Neural progenitor cell (in vitro differentiated cells): ENCODE measurements at regions not wholly inside any gene's neighbourhood (a gene's known extent, or its start where the extent isn't known, plus 50 kb on each side); places are given as distances from the start of the nearest gene placed in this dataset.

Experiments used
- DNase-seq: peaks from one replicate; pipeline ENCODE4 v3.0.0-alpha.2; 2016; ENCODE audit warnings: low spot score
- H2AFZ ChIP-seq: fragments of 200-600 bp; sonication (generic); replicated peaks from 2 replicates; pipeline ENCODE4 v1.6.1; 2016; ENCODE audit warnings: antibody characterized with exemption
- H3F3A ChIP-seq: fragments of 200-600 bp; sonication (generic); 2 replicates; pipeline ENCODE4 v1.6.1; 2016; ENCODE audit warnings: antibody characterized with exemption, low read depth
- H3K27ac ChIP-seq: fragments of 200-600 bp; sonication (generic); 2 replicates; pipeline ENCODE4 v1.5.1; 2016; ENCODE audit warnings: mild to moderate bottlenecking
- H3K27me3 ChIP-seq: fragments of 200-600 bp; sonication (generic); 2 replicates; pipeline ENCODE4 v1.6.1; 2016; ENCODE audit warnings: mild to moderate bottlenecking, moderate library complexity
- H3K36me3 ChIP-seq: fragments of 200-600 bp; sonication (generic); 2 replicates; pipeline ENCODE4 v1.5.1; 2016
- H3K4me1 ChIP-seq: fragments of 200-600 bp; sonication (generic); 2 replicates; pipeline ENCODE4 v1.6.1; 2016; ENCODE audit warnings: mixed run types
- H3K4me2 ChIP-seq: fragments of 200-600 bp; sonication (generic); 2 replicates; pipeline ENCODE4 v1.6.1; 2016
- H3K4me3 ChIP-seq: fragments of 200-600 bp; sonication (generic); 2 replicates; pipeline ENCODE4 v1.5.1; 2016
- H3K79me2 ChIP-seq: fragments of 200-600 bp; sonication (generic); 2 replicates; pipeline ENCODE4 v1.6.1; 2016; ENCODE audit warnings: low read depth
- H3K9ac ChIP-seq: fragments of 200-600 bp; sonication (generic); 2 replicates; pipeline ENCODE4 v1.6.1; 2016
- H3K9me3 ChIP-seq: fragments of 200-600 bp; sonication (generic); 2 replicates; pipeline ENCODE4 v1.5.1; 2016; ENCODE audit warnings: low read depth
- H4K20me1 ChIP-seq: fragments of 200-600 bp; sonication (generic); 2 replicates; pipeline ENCODE4 v1.6.1; 2016; ENCODE audit warnings: low read depth
- H3K27ac Mint-ChIP-seq: 3 replicates; pipeline ENCODE4 v1.8.0; 2021; ENCODE audit warnings: mixed read lengths
- H3K27me3 Mint-ChIP-seq: 2 replicates; pipeline ENCODE4 v1.8.0; 2022; ENCODE audit warnings: low read depth, mild to moderate bottlenecking, inconsistent platforms, moderate library complexity, mixed read lengths; ENCODE audit not compliant: insufficient read depth
- H3K36me3 Mint-ChIP-seq: 3 replicates; pipeline ENCODE4 v1.8.0; 2021; ENCODE audit warnings: mixed read lengths
- H3K4me1 Mint-ChIP-seq: 3 replicates; pipeline ENCODE4 v1.8.0; 2021; ENCODE audit warnings: mixed read lengths
- H3K4me3 Mint-ChIP-seq: 3 replicates; pipeline ENCODE4 v1.8.0; 2021; ENCODE audit warnings: mild to moderate bottlenecking, moderate library complexity, mixed read lengths
- H3K9me3 Mint-ChIP-seq: 3 replicates; pipeline ENCODE4 v1.8.0; 2020; ENCODE audit warnings: mixed read lengths
- EZH2 ChIP-seq: fragments of 200-600 bp; sonication (generic); IDR thresholded peaks from 2 replicates; pipeline ENCODE4 v1.6.1; 2017; ENCODE audit warnings: antibody characterized with exemption, mild to moderate bottlenecking, moderate library complexity
- EZH2phosphoT487 ChIP-seq: fragments of 200-600 bp; sonication (generic); IDR thresholded peaks from 2 replicates; pipeline ENCODE4 v1.6.1; 2017; ENCODE audit warnings: antibody characterized with exemption
- TF ChIP-seq, protein P1 (sequence below): fragments of 200-600 bp; sonication (generic); IDR thresholded peaks from 2 replicates; pipeline ENCODE4 v1.5.1; 2017; ENCODE audit warnings: antibody characterized with exemption, mild to moderate bottlenecking

DNA sequence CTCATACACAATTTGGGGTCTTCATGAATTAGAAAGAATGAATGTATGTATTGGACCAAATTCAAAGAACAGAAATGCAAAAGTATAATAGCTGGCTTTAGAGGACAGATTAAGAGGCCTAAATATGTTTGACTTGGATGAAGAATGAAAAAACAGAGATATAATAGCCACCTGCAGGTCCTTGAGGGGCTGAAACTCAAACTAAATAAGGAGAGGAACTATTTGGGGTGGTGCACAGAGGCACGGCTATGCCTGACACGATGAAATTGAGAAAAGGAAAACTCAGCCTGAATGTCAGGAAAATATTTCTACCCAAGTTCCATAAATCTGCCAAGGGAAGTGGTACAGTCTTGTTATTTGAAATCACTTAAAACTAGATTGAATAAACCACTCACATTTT is 222.9 kb upstream of the DDHD1 start:
- H2AFZ ChIP-seq, result no peak overlapping the region
- TF ChIP-seq EZH2 (no peak), EZH2phosphoT487 (no peak)
- TF ChIP-seq, protein P1, sequence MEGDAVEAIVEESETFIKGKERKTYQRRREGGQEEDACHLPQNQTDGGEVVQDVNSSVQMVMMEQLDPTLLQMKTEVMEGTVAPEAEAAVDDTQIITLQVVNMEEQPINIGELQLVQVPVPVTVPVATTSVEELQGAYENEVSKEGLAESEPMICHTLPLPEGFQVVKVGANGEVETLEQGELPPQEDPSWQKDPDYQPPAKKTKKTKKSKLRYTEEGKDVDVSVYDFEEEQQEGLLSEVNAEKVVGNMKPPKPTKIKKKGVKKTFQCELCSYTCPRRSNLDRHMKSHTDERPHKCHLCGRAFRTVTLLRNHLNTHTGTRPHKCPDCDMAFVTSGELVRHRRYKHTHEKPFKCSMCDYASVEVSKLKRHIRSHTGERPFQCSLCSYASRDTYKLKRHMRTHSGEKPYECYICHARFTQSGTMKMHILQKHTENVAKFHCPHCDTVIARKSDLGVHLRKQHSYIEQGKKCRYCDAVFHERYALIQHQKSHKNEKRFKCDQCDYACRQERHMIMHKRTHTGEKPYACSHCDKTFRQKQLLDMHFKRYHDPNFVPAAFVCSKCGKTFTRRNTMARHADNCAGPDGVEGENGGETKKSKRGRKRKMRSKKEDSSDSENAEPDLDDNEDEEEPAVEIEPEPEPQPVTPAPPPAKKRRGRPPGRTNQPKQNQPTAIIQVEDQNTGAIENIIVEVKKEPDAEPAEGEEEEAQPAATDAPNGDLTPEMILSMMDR, result no peak
- Mint-ChIP-seq H3K9me3 (no peaks in the 10 kb centered on the region), H3K4me3 (no peak overlapping the region), H3K36me3 (no peaks in the 10 kb centered on the region), H3K27me3 (no peaks in the 10 kb centered on the region), H3K4me1 (no peaks in the 10 kb centered on the region), H3K27ac (no peak overlapping the region)
- no peaks in the 10 kb centered on the region for H3K36me3 ChIP-seq
- no peaks in the 10 kb centered on the region for H3F3A ChIP-seq
- DNase-seq, result no peak
- no peak overlapping the region for H3K27ac ChIP-seq
- no peak overlapping the region for H3K9ac ChIP-seq
- H3K79me2 ChIP-seq, result no peaks in the 10 kb centered on the region
- no peaks in the 10 kb centered on the region for H3K9me3 ChIP-seq
- no peak overlapping the region for H3K4me3 ChIP-seq
- H3K27me3 ChIP-seq, result no peaks in the 10 kb centered on the region
- no peaks in the 10 kb centered on the region for H3K4me1 ChIP-seq
- H4K20me1 ChIP-seq, result no peaks in the 10 kb centered on the region
- no peak overlapping the region for H3K4me2 ChIP-seq

DNA sequence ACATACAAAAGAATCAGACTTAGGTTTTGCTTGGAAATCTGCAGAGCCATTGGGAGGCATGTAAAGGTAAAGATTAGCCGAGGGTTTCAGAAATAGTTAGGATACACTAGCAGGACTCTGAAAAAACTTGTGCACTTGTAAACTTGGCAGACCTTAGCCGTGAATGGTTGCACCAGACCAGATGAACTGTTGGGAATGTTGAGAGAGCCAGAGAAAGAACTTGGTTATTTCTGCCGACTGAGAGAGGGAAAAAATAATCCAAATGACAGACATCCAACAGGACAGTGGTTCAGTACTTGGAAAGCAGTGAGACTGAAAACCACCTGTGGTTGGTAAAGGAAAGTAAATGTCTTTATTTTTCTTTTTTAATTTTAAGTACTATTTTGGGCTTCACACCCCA is 222.5 kb upstream of the DDHD1 start:
- DNase-seq, result no peak
- H4K20me1 ChIP-seq, result no peaks in the 10 kb centered on the region
- TF ChIP-seq, protein P1, result no peak
- no peak for TF ChIP-seq EZH2phosphoT487
- TF ChIP-seq EZH2, result no peak
- H3K27me3 ChIP-seq, result no peaks in the 10 kb centered on the region
- no peaks in the 10 kb centered on the region for H3K9me3 Mint-ChIP-seq
- no peaks in the 10 kb centered on the region for H3K36me3 ChIP-seq
- no peaks in the 10 kb centered on the region for H3K4me1 ChIP-seq
- no peak overlapping the region for H3K4me3 Mint-ChIP-seq
- no peaks in the 10 kb centered on the region for H3K36me3 Mint-ChIP-seq
- H3K4me3 ChIP-seq, result no peak overlapping the region
- H3F3A ChIP-seq, result no peaks in the 10 kb centered on the region
- no peaks in the 10 kb centered on the region for H3K4me1 Mint-ChIP-seq
- H3K27me3 Mint-ChIP-seq, result no peaks in the 10 kb centered on the region
- no peak overlapping the region for H3K9ac ChIP-seq
- no peak overlapping the region for H3K27ac Mint-ChIP-seq
- H2AFZ ChIP-seq, result no peak overlapping the region
- H3K9me3 ChIP-seq, result no peaks in the 10 kb centered on the region
- no peaks in the 10 kb centered on the region for H3K79me2 ChIP-seq
- no peak overlapping the region for H3K4me2 ChIP-seq
- H3K27ac ChIP-seq, result no peak overlapping the region

DNA sequence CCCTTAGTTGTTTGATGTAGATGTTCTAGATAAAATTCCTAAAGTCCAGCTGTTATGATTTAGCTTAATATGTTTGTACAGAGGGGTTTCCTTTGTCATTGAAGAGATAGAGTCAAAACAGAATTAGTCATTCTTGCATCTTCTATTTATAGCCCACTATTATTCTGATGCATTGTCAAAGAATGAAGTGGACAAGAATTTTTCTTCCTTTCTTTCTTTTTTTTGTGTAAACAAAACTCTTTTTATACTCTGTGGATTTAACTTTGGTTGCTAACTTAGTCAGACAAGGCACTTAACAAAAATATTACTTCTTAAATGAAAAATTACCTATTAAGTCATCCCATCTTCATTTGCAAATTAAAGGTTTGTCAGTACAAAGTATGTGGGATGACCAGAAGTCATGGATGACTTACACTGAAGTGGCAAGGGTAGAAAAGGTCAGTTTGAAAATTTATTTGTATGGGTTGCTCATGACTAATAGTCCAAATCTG is 215.6 kb upstream of the DDHD1 start:
- no peak overlapping the region for H3K4me2 ChIP-seq
- H3K27me3 ChIP-seq, result no peaks in the 10 kb centered on the region
- Mint-ChIP-seq H3K27ac (no peak overlapping the region), H3K36me3 (peaks cover 3% of the 10 kb centered on the region), H3K4me1 (no peaks in the 10 kb centered on the region), H3K9me3 (peaks cover 10% of the 10 kb centered on the region), H3K27me3 (no peaks in the 10 kb centered on the region), H3K4me3 (no peak overlapping the region)
- no peak overlapping the region for H3K4me3 ChIP-seq
- no peaks in the 10 kb centered on the region for H3K79me2 ChIP-seq
- H3K9me3 ChIP-seq, result no peaks in the 10 kb centered on the region
- H2AFZ ChIP-seq, result no peak overlapping the region
- no peak overlapping the region for H3K27ac ChIP-seq
- H3F3A ChIP-seq, result no peaks in the 10 kb centered on the region
- H3K4me1 ChIP-seq, result peaks cover 8% of the 10 kb centered on the region
- no peaks in the 10 kb centered on the region for H4K20me1 ChIP-seq
- TF ChIP-seq EZH2 (no peak), EZH2phosphoT487 (no peak)
- TF ChIP-seq, protein P1, result no peak
- H3K9ac ChIP-seq, result no peak overlapping the region
- H3K36me3 ChIP-seq, result no peaks in the 10 kb centered on the region
- no peak for DNase-seq

DNA sequence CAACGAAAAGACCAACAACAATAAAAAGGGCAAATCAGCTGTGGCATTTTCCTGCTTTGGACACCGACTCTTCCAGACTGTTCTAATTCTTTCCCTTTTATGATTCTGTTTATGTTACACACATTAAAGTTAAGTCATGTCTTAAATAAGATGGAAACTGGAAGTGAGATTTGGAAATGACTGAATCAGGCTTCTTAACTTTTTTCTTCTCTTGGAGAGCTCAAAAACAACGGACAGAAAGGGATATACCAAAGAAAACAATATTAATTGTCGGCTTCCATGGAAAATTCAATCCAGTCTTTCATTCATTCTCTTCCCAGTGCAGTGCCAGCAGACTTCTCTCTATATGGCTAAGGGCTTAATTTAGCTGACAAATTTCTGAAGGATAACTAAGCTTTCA is 214.9 kb upstream of the DDHD1 start:
- no peak overlapping the region for H3K27ac Mint-ChIP-seq
- DNase-seq, result no peak
- H3K4me1 Mint-ChIP-seq, result no peaks in the 10 kb centered on the region
- Histone ChIP-seq H4K20me1 (no peaks in the 10 kb centered on the region), H3K4me2 (no peak overlapping the region), H3K9ac (no peak overlapping the region), H3F3A (no peaks in the 10 kb centered on the region), H3K9me3 (no peaks in the 10 kb centered on the region), H2AFZ (no peak overlapping the region), H3K27ac (no peak overlapping the region), H3K36me3 (no peaks in the 10 kb centered on the region), H3K4me3 (no peak overlapping the region), H3K4me1 (peaks cover 8% of the 10 kb centered on the region), H3K27me3 (no peaks in the 10 kb centered on the region), H3K79me2 (no peaks in the 10 kb centered on the region)
- H3K27me3 Mint-ChIP-seq, result no peaks in the 10 kb centered on the region
- H3K9me3 Mint-ChIP-seq, result peaks cover 13% of the 10 kb centered on the region
- H3K36me3 Mint-ChIP-seq, result peaks cover 3% of the 10 kb centered on the region
- H3K4me3 Mint-ChIP-seq, result no peak overlapping the region
- TF ChIP-seq EZH2 (no peak), EZH2phosphoT487 (no peak)
- TF ChIP-seq, protein P1, result no peak
